H1 (cell line): ENCODE measurements at regions not wholly inside any gene's neighbourhood (a gene's known extent, or its start where the extent isn't known, plus 50 kb on each side); places are given as distances from the start of the nearest gene placed in this dataset.

Experiments used
- CTCF ChIA-PET: fragments of 300-600 bp; sonication (Branson Sonifier 250); formaldehyde crosslinking; loops from one replicate; lab custom pipeline; 2021; ENCODE audit not compliant: partially characterized antibody; lab: Charles Lee
- POLR2A ChIA-PET: fragments of 300-600 bp; sonication (Branson Sonifier 250); formaldehyde crosslinking; loops from one replicate; lab custom pipeline; 2021; ENCODE audit warnings: inconsistent platforms; ENCODE audit not compliant: partially characterized antibody; lab: Charles Lee
- DNase-seq, 2 experiments: peaks; one replicate each; pipeline versions ENCODE4 v3.0.0 to v3.0.0-alpha.2; 2010 to 2022; ENCODE audit warnings: low spot score in 2 of 2, low read depth in 1 of 2, mixed read lengths in 1 of 2
- FAIRE-seq: peaks from 2 replicates; lab custom pipeline; 2011; peaks lifted over from hg19 to GRCh38; lab: Jason Lieb, UNC
- H2AFZ ChIP-seq: 2 replicates; pipeline ENCODE4 v1.8.1; 2012; ENCODE audit warnings: low read length, inconsistent platforms
- H2AK5ac ChIP-seq: 2 replicates; pipeline ENCODE4 v1.6.1; 2013; ENCODE audit warnings: low read depth, low read length
- H2BK120ac ChIP-seq: replicated peaks from 2 replicates; pipeline ENCODE3; 2013; ENCODE audit warnings: low read depth, low read length, inconsistent platforms
- H2BK12ac ChIP-seq: 2 replicates; pipeline ENCODE4 v1.6.1; 2013; ENCODE audit warnings: low read depth, low read length
- H2BK15ac ChIP-seq: 2 replicates; pipeline ENCODE4 v1.6.1; 2013; ENCODE audit warnings: low read length
- H2BK20ac ChIP-seq: 2 replicates; pipeline ENCODE4 v1.6.1; 2013; ENCODE audit warnings: low read length
- H2BK5ac ChIP-seq: 2 replicates; pipeline ENCODE4 v1.6.1; 2013; ENCODE audit warnings: low read depth, low read length
- H3K14ac ChIP-seq: 2 replicates; pipeline ENCODE4 v1.6.1; 2013; ENCODE audit warnings: inconsistent platforms; ENCODE audit not compliant: insufficient read length
- H3K18ac ChIP-seq: 2 replicates; pipeline ENCODE4 v1.6.1; 2013; ENCODE audit warnings: low read length; ENCODE audit errors: extremely low read depth
- H3K23ac ChIP-seq: 2 replicates; pipeline ENCODE4 v1.6.1; 2013; ENCODE audit warnings: inconsistent platforms; ENCODE audit not compliant: insufficient read length
- H3K23me2 ChIP-seq: 2 replicates; pipeline ENCODE4 v1.6.1; 2013; ENCODE audit warnings: low read depth, low read length
- H3K27ac ChIP-seq: 2 replicates; pipeline ENCODE4 v1.6.1; 2011; ENCODE audit warnings: low read depth, low read length, inconsistent platforms
- H3K27me3 ChIP-seq, 4 experiments: replicated peaks in 1 of 4; 1 replicate in 1 of 4; 2 replicates in 3 of 4; pipeline versions ENCODE4 v1.6.1 to v1.8.1; 2011 to 2013; ENCODE audit warnings: low read length in 3 of 4, mild to moderate bottlenecking in 3 of 4, inconsistent platforms in 2 of 4, mixed read lengths in 2 of 4, moderate library complexity in 1 of 4; ENCODE audit not compliant: control insufficient read depth in 3 of 4, insufficient read depth in 3 of 4; ENCODE audit errors: extremely low read depth in 1 of 4
- H3K36me3 ChIP-seq, 4 experiments: 2 replicates each; pipeline versions ENCODE4 v1.6.1 to v1.8.1; 2011 to 2013; ENCODE audit warnings: mild to moderate bottlenecking in 4 of 4, low read length in 3 of 4, moderate library complexity in 2 of 4, control low read depth in 1 of 4, inconsistent platforms in 1 of 4; ENCODE audit not compliant: insufficient read depth in 4 of 4, control insufficient read depth in 2 of 4
- H3K4ac ChIP-seq: replicated peaks from 2 replicates; pipeline ENCODE3; 2013; ENCODE audit warnings: low read length, low read depth, mixed read lengths, inconsistent platforms; ENCODE audit not compliant: insufficient read length
- H3K4me1 ChIP-seq, 4 experiments: replicated peaks in 1 of 4; 1 replicate in 1 of 4; 2 replicates in 3 of 4; pipeline versions ENCODE4 v1.6.1 to v1.8.1; 2011 to 2013; ENCODE audit warnings: low read length in 3 of 4, inconsistent platforms in 2 of 4, mixed read lengths in 1 of 4; ENCODE audit not compliant: insufficient read depth in 4 of 4, control insufficient read depth in 3 of 4
- H3K4me2 ChIP-seq, 2 experiments: 2 replicates each; pipeline versions ENCODE4 v1.6.1 to v1.8.1; 2011 to 2013; ENCODE audit warnings: low read depth in 2 of 2, low read length in 2 of 2, control low read depth in 1 of 2, inconsistent platforms in 1 of 2, mild to moderate bottlenecking in 1 of 2; ENCODE audit not compliant: insufficient read depth in 1 of 2
- H3K4me3 ChIP-seq, 4 experiments: fragments of 200-600, 300-600 bp in 1 of 4; sonication (generic), shearing (Covaris generic), sonication (Bioruptor Twin) in 1 of 4; 2 replicates each; pipeline versions ENCODE4 v1.5.1 to v1.8.1; 2011 to 2016; ENCODE audit warnings: low read length in 4 of 4, low read depth in 3 of 4, control low read depth in 2 of 4, inconsistent platforms in 2 of 4, mild to moderate bottlenecking in 2 of 4, mixed read lengths in 1 of 4, moderate library complexity in 1 of 4; ENCODE audit not compliant: insufficient read depth in 2 of 4; ENCODE audit errors: extremely low read depth in 1 of 4
- H3K56ac ChIP-seq: replicated peaks from 2 replicates; pipeline ENCODE3; 2013; ENCODE audit warnings: low read depth, mild to moderate bottlenecking, mixed read lengths, low read length, inconsistent platforms; ENCODE audit not compliant: insufficient read length
- H3K79me1 ChIP-seq: 2 replicates; pipeline ENCODE4 v1.6.1; 2013; ENCODE audit warnings: low read depth, low read length, control low read depth
- H3K79me2 ChIP-seq, 2 experiments: 2 replicates each; pipeline versions ENCODE4 v1.6.1 to v1.8.1; 2012 to 2013; ENCODE audit warnings: low read length in 2 of 2, mild to moderate bottlenecking in 2 of 2, inconsistent platforms in 1 of 2; ENCODE audit not compliant: insufficient read depth in 2 of 2, control insufficient read depth in 1 of 2
- H3K9ac ChIP-seq, 4 experiments: replicated peaks in 1 of 4; 1 replicate in 1 of 4; 2 replicates in 3 of 4; pipeline versions ENCODE4 v1.6.1 to v1.8.1; 2011 to 2013; ENCODE audit warnings: low read depth in 3 of 4, low read length in 3 of 4, control low read depth in 2 of 4, mild to moderate bottlenecking in 2 of 4, moderate library complexity in 2 of 4, inconsistent platforms in 1 of 4; ENCODE audit errors: extremely low read depth in 1 of 4
- H3K9me3 ChIP-seq, 2 experiments: 2 replicates each; pipeline versions ENCODE4 v1.6.1 to v1.8.1; 2012 to 2013; ENCODE audit warnings: mild to moderate bottlenecking in 2 of 2, moderate library complexity in 2 of 2, control low read depth in 1 of 2, inconsistent platforms in 1 of 2, low read depth in 1 of 2, low read length in 1 of 2, mixed read lengths in 1 of 2; ENCODE audit not compliant: insufficient read depth in 2 of 2
- H4K20me1 ChIP-seq, 2 experiments: replicated peaks in 1 of 2; 2 replicates each; pipeline versions ENCODE3 to v1.8.1; 2011 to 2013; ENCODE audit warnings: inconsistent platforms in 2 of 2, low read length in 2 of 2, mild to moderate bottlenecking in 1 of 2; ENCODE audit not compliant: insufficient read depth in 2 of 2, control insufficient read depth in 1 of 2
- H4K5ac ChIP-seq: 2 replicates; pipeline ENCODE4 v1.6.1; 2013; ENCODE audit warnings: low read length, low read depth, mixed read lengths, inconsistent platforms; ENCODE audit not compliant: insufficient read length
- H4K8ac ChIP-seq: 2 replicates; pipeline ENCODE4 v1.8.0; 2013; ENCODE audit warnings: mild to moderate bottlenecking, moderate library complexity, low read length, inconsistent platforms; ENCODE audit not compliant: insufficient read depth; ENCODE audit errors: extremely low read depth
- H4K91ac ChIP-seq: replicated peaks from 2 replicates; pipeline ENCODE3; 2013; ENCODE audit warnings: low read length, mixed read lengths, inconsistent platforms; ENCODE audit not compliant: insufficient read length
- CREB1 ChIP-seq: IDR thresholded peaks from 2 replicates; pipeline ENCODE4 v1.6.1; 2012; ENCODE audit warnings: inconsistent platforms
- CTBP2 ChIP-seq: IDR thresholded peaks from 2 replicates; pipeline ENCODE4 v1.7.0; 2011; ENCODE audit warnings: borderline replicate concordance, mild to moderate bottlenecking, moderate library complexity, mixed read lengths, low read length; ENCODE audit not compliant: insufficient read depth, insufficient read length
- GTF2F1 ChIP-seq: IDR thresholded peaks from 2 replicates; pipeline ENCODE4 v1.6.1; 2012; ENCODE audit warnings: low read depth, low read length, improper control_type of control experiment, borderline replicate concordance
- JUN ChIP-seq: IDR thresholded peaks from 2 replicates; pipeline ENCODE4 v1.6.1; 2011; ENCODE audit warnings: low read depth, mild to moderate bottlenecking, improper control_type of control experiment, low read length
- NANOG ChIP-seq: IDR thresholded peaks from 2 replicates; pipeline ENCODE4 v1.6.1; 2011; ENCODE audit warnings: low read length, low read depth, mild to moderate bottlenecking, inconsistent platforms; ENCODE audit not compliant: insufficient read depth, poor library complexity, severe bottlenecking
- POLR2AphosphoS5 ChIP-seq: IDR thresholded peaks from 2 replicates; pipeline ENCODE4 v1.6.1; 2011; ENCODE audit warnings: low read depth, low read length
- SP2 ChIP-seq: IDR thresholded peaks from 2 replicates; pipeline ENCODE4 v1.6.1; 2012; ENCODE audit warnings: mild to moderate bottlenecking, low read length, inconsistent platforms
- TCF12 ChIP-seq: IDR thresholded peaks from 2 replicates; pipeline ENCODE4 v1.6.1; 2011; ENCODE audit warnings: low read depth, mild to moderate bottlenecking, low read length
- YY1 ChIP-seq: IDR thresholded peaks from 2 replicates; pipeline ENCODE4 v1.6.1; 2011; ENCODE audit warnings: low read depth, mild to moderate bottlenecking, low read length
- ZNF274 ChIP-seq: IDR thresholded peaks from 2 replicates; pipeline ENCODE4 v1.7.0; 2012; ENCODE audit warnings: low read length, borderline replicate concordance; ENCODE audit errors: extremely low read depth
- WGBS, 2 experiments: shearing (Covaris generic) in 1 of 2; methylation state at CpG; one replicate each; pipeline versions ENCODE4 v1.1.6 to v1.1.7; 2013 to 2015; ENCODE audit warnings: low lambda C conversion rate in 2 of 2, mixed read lengths in 2 of 2, inconsistent platforms in 1 of 2, low coverage in 1 of 2, missing lambda C conversion rate in 1 of 2; ENCODE audit not compliant: insufficient replicate concordance in 2 of 2, insufficient coverage in 1 of 2, insufficient read length in 1 of 2; ENCODE audit errors: extremely low coverage in 1 of 2, missing lambda C conversion rate in 1 of 2; 5-methylcytosine and 5-hydroxymethylcytosine counted together
- TF ChIP-seq, protein P1 (sequence below), 3 experiments: IDR thresholded peaks; 1 replicate in 2 of 3; 2 replicates in 1 of 3; pipeline versions ENCODE4 v1.5.1 to v1.6.1; 2011; ENCODE audit warnings: low read length in 3 of 3, mild to moderate bottlenecking in 3 of 3, inconsistent platforms in 2 of 3, low read depth in 1 of 3, moderate library complexity in 1 of 3; ENCODE audit not compliant: insufficient read depth in 1 of 3; ENCODE audit errors: control extremely low read depth in 1 of 3

DNA sequence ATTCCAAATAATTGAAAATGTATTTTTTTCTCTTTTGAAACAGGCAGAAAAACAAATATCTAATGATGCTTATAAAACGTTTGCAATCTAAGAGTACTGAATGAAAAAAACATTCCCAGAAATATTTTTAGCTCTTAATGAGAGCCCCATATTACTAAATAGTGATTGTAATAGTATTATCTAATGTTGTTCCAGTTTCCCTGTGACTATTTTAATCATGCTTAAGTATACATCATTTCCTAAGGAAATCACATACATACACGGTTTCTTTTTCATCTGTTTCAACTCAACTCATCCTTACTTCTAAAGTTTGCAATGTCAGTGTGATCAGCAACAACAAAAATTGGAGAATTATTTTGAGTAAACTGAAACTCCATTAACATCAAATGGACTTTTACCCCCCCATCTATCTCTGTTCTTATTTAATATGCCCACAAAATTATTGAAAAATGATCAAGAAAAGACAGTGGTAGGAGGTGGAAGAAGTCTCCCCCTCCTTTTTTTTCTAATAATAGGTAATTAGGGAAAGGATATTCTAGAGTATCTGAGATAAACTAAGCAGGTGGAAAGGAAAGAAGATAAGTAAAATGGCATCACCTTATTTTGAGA lies 530.1 kb upstream of the ATP2B1 start:
- Histone ChIP-seq H2BK12ac (no peak overlapping the region), H2BK20ac (no peak overlapping the region), H3K9ac (no peak overlapping the region), H3K79me2 (no peaks in the 10 kb centered on the region), H3K23me2 (no peaks in the 10 kb centered on the region), H3K23ac (no peak overlapping the region), H4K20me1 (no peaks in the 10 kb centered on the region), H2AK5ac (no peak overlapping the region), H3K79me1 (no peaks in the 10 kb centered on the region), H3K18ac (no peak overlapping the region), H3K4me2 (no peak overlapping the region), H2BK5ac (no peak overlapping the region), H3K56ac (no peak overlapping the region), H3K36me3 (no peaks in the 10 kb centered on the region), H4K5ac (no peak overlapping the region), H3K4ac (no peak overlapping the region), H3K4me1 (no peaks in the 10 kb centered on the region), H2BK15ac (no peak overlapping the region), H4K91ac (no peak overlapping the region), H3K4me3 (no peak overlapping the region), H3K27me3 (no peaks in the 10 kb centered on the region), H4K8ac (no peak overlapping the region), H2BK120ac (no peak overlapping the region), H3K27ac (no peak overlapping the region), H3K9me3 (no peaks in the 10 kb centered on the region), H2AFZ (no peak overlapping the region), H3K14ac (no peak overlapping the region)
- DNase-seq: no peak
- 69% methylated on average over 2 of the region's 2 CpGs; no CpG with 5 or more reads in 1 of the 2 experiments for WGBS, 2 experiments
- ChIA-PET POLR2A (no interaction called here), CTCF (no interaction called here)
- FAIRE-seq: no peak
- TF ChIP-seq ZNF274 (no peak), POLR2AphosphoS5 (no peak), GTF2F1 (no peak), YY1 (no peak), CREB1 (no peak), SP2 (no peak), CTBP2 (no peak), NANOG (no peak), TCF12 (no peak), JUN (no peak)
- TF ChIP-seq, protein P1, sequence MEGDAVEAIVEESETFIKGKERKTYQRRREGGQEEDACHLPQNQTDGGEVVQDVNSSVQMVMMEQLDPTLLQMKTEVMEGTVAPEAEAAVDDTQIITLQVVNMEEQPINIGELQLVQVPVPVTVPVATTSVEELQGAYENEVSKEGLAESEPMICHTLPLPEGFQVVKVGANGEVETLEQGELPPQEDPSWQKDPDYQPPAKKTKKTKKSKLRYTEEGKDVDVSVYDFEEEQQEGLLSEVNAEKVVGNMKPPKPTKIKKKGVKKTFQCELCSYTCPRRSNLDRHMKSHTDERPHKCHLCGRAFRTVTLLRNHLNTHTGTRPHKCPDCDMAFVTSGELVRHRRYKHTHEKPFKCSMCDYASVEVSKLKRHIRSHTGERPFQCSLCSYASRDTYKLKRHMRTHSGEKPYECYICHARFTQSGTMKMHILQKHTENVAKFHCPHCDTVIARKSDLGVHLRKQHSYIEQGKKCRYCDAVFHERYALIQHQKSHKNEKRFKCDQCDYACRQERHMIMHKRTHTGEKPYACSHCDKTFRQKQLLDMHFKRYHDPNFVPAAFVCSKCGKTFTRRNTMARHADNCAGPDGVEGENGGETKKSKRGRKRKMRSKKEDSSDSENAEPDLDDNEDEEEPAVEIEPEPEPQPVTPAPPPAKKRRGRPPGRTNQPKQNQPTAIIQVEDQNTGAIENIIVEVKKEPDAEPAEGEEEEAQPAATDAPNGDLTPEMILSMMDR (IDR thresholded peaks at IDR 0.05; ENCODE audit: control extremely low read depth in 1 of 3, insufficient read depth in 1 of 3, low read depth in 1 of 3, low read length in 3 of 3): no peak
